Fibroblast of the aortic adventitia (primary cell): ENCODE measurements at regions not wholly inside any gene's neighbourhood (a gene's known extent, or its start where the extent isn't known, plus 50 kb on each side); places are given as distances from the start of the nearest gene placed in this dataset.

Experiments used
- DNase-seq: peaks from one replicate; pipeline ENCODE4 v3.0.0-alpha.2; 2010; ENCODE audit warnings: low read depth
- H3K4me3 ChIP-seq: 2 replicates; pipeline ENCODE4 v1.5.1; 2011; ENCODE audit warnings: low read depth, mild to moderate bottlenecking, control low read depth, low read length, moderate library complexity
- TF ChIP-seq, protein P1 (sequence below): IDR thresholded peaks from 2 replicates; pipeline ENCODE4 v1.5.1; 2011; ENCODE audit warnings: mild to moderate bottlenecking, low read length, control low read depth, inconsistent platforms; ENCODE audit not compliant: insufficient read depth

DNA sequence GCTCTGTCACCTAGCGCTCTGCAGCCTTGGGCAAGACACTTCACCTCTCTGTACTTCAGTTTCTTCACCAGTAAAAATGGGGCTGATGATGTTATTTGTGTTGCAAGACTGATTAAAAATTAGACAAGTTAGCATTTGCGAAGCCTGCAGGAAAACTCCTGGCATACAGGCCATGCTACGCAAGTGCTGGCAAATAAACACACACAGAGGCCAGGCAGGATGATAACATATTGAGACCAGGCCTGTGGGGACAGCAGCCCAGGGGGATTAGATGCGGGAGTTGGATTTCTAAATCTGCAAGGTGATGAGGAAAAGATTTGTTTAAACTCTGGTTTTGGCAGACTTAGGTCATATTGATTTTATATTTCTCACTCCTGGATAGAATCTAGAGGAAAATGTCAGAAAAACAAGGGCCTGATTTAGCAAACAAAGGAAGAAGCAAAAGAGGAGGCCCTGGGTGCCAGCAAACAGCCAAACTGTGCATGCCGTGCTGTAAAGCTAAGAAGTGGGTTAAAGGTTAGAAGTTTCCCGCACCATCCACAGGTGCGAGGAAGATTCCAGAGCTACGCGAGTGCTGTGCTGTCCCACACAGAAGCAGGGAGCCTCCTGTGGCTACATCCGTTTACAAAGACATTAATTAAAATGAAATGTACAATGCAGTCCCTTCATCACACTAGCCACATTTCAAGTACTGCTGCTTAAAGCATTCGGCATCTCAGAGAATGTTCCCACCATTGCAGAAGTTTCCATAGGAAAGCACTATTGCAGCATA, 532.2 kb downstream of the NPHP4 start:
- TF ChIP-seq, protein P1, sequence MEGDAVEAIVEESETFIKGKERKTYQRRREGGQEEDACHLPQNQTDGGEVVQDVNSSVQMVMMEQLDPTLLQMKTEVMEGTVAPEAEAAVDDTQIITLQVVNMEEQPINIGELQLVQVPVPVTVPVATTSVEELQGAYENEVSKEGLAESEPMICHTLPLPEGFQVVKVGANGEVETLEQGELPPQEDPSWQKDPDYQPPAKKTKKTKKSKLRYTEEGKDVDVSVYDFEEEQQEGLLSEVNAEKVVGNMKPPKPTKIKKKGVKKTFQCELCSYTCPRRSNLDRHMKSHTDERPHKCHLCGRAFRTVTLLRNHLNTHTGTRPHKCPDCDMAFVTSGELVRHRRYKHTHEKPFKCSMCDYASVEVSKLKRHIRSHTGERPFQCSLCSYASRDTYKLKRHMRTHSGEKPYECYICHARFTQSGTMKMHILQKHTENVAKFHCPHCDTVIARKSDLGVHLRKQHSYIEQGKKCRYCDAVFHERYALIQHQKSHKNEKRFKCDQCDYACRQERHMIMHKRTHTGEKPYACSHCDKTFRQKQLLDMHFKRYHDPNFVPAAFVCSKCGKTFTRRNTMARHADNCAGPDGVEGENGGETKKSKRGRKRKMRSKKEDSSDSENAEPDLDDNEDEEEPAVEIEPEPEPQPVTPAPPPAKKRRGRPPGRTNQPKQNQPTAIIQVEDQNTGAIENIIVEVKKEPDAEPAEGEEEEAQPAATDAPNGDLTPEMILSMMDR, result no peak
- no peak for DNase-seq
- no peak overlapping the region for H3K4me3 ChIP-seq

DNA sequence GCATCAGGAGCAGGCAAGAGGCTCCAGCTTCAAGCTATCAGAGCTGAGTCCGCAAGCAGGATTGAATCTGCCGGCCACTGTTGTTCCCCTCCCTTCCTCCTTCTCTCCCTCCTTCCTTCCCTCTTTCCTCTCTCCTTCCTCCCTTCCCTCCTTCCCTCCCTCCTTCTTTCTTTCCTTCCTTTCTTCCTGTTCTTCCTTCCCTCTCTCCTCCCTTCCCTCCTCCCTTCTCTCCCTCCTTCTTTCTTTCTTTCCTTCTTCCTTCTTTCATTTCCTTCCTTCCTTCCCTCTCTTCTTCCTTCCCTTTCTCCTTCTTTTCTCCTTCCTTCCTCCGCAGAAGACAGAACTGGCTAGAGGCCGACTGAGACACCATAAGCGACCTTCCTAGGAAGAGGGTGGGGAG, 534.0 kb downstream of the NPHP4 start:
- H3K4me3 ChIP-seq, result no peak overlapping the region
- no peak for DNase-seq
- TF ChIP-seq, protein P1, result no peak

DNA sequence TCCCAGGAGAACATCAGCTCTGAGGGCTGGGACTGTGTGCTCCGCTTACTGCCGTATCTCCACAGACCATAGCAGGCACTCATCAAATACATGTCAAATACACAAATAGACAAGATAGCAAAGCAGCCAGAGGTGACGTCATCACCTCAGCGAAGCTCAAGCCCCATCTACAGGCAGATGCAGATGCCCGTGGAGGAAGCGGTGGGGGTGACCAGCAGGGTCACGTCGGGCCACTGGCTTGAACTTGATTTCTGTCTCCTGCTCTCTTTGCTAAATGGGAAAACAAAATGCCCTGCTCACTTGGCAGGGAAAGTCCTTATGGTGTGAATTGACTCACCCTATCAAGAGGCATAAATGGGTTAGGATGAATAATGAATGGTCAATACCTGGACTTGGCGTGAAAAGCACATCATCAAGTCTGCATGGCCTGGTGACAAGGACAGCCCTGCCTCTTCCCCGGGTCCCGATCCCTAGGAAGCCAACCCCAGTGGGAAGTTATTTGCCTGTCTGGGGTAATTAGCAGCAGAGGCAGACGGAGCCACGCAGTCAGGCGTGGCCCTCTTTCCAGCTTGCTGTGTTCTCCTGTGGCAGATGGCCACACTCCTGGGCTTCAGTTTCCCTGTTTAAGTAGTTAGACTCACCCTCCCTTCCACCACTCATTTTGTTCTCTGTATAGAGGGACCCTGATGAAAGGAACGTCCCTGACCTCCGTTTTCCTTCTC, 536.0 kb downstream of the NPHP4 start:
- DNase-seq, result no peak
- TF ChIP-seq, protein P1, result no peak

DNA sequence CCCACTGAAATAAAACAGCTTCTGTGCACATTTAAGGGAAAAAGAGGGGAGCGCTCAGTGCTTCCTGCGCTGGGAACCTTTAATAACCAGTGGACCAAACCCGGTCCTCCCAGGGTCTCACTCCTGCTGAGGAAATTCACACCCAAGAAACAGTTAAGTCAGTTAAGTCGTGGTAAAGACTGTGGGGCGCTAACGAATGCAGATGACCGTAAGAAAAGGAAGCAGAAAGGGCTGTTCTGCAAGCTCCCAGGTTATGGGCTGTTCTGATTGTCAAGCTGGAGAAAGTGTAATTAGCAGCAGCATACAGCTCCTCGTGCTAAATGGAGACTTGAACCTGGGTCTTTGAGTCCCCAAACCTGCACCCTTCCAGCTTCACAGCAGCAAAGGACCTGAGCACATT, 536.6 kb downstream of the NPHP4 start:
- no peak overlapping the region for H3K4me3 ChIP-seq
- no peak for DNase-seq
- TF ChIP-seq, protein P1, result no peak

More for the DNA sequence above, 536.0 kb downstream of the NPHP4 start:
- H3K4me3 ChIP-seq, result no peak overlapping the region

DNA sequence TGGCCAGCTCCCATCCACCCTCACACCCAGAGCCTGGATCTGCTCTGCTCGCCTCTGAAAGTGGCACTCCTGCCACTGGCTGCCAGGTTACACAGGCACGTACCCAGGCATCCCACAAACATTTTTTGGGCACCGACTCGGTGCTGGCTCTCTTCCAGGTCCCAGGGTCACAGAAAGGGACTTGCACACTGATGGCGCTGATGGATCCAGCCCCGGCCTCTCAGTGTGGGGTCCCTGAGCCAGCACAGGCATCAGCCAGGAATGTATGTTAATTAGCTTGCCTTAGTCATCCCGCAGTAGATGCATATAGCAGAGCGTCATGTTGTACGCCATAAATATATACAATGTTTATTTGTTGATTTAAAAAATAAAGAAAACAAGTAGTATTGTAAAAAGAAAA, 537.2 kb downstream of the NPHP4 start:
- TF ChIP-seq, protein P1, result no peak
- DNase-seq, result no peak
- no peak overlapping the region for H3K4me3 ChIP-seq

DNA sequence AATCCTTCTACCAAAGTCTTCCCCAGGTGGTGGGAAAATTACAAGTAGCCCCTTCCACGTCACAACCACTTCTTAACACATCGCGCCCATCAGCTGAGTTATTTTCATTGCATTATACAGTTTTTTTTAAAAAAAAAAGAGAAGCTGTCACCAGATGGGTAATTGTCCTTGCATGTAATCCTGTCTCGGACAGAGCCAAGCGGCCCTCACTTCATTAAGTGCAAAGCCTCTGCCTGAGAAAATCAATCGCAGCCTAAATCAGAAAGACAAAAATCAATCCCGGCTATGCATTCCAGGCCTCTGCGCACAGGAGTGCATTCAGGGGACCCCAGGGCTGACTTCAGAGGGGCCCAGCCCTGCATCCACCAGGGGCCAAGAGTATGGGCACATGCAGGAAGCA, 538.9 kb downstream of the NPHP4 start:
- no peak for DNase-seq
- TF ChIP-seq, protein P1, result no peak
- no peak overlapping the region for H3K4me3 ChIP-seq
